GM23338 (cell line): ENCODE measurements at regions not wholly inside any gene's neighbourhood (a gene's known extent, or its start where the extent isn't known, plus 50 kb on each side); places are given as distances from the start of the nearest gene placed in this dataset.

Experiments
- ATAC-seq: fragments of 200-7000 bp; cut with Tn5 transposase; 3 replicates; pipeline ENCODE4 v1.9.1; 2020
- DNase-seq: peaks from one replicate; pipeline ENCODE4 v3.0.0-alpha.2; 2015; ENCODE audit warnings: low spot score
- H2AFZ ChIP-seq: fragments of 200-600 bp; sonication (generic); 2 replicates; pipeline ENCODE4 v1.8.0; 2016; ENCODE audit warnings: antibody characterized with exemption, mild to moderate bottlenecking, moderate library complexity
- H3F3A ChIP-seq: fragments of 200-600 bp; sonication (generic); replicated peaks from 2 replicates; pipeline ENCODE4 v1.8.0; 2017; ENCODE audit warnings: antibody characterized with exemption, mixed run types, low read depth
- H3K27ac ChIP-seq: fragments of 200-600 bp; sonication (generic); 2 replicates; pipeline ENCODE4 v1.6.1; 2016; ENCODE audit warnings: low read depth
- H3K27me3 ChIP-seq: fragments of 200-600 bp; sonication (generic); 2 replicates; pipeline ENCODE4 v1.8.0; 2016; ENCODE audit warnings: mild to moderate bottlenecking, mixed run types, moderate library complexity; ENCODE audit not compliant: insufficient read depth
- H3K36me3 ChIP-seq: fragments of 200-600 bp; sonication (generic); 2 replicates; pipeline ENCODE4 v1.8.0; 2016; ENCODE audit warnings: mild to moderate bottlenecking; ENCODE audit not compliant: insufficient read depth
- H3K4me1 ChIP-seq: fragments of 200-600 bp; sonication (generic); 2 replicates; pipeline ENCODE4 v1.8.0; 2016; ENCODE audit warnings: mild to moderate bottlenecking, moderate library complexity; ENCODE audit not compliant: insufficient read depth
- H3K4me2 ChIP-seq: fragments of 200-600 bp; sonication (generic); 2 replicates; pipeline ENCODE4 v1.7.1; 2017; ENCODE audit warnings: mixed run types
- H3K4me3 ChIP-seq: fragments of 200-600 bp; sonication (generic); 2 replicates; pipeline ENCODE4 v1.6.1; 2016; ENCODE audit warnings: mixed run types
- H3K79me2 ChIP-seq: fragments of 200-600 bp; sonication (generic); replicated peaks from 2 replicates; pipeline ENCODE4 v1.8.0; 2017; ENCODE audit warnings: mild to moderate bottlenecking; ENCODE audit not compliant: insufficient read depth
- H3K9me2 ChIP-seq: fragments of 200-600 bp; sonication (generic); 2 replicates; pipeline ENCODE4 v1.8.0; 2017; ENCODE audit not compliant: insufficient read depth
- H4K20me1 ChIP-seq: fragments of 200-600 bp; sonication (generic); replicated peaks from 2 replicates; pipeline ENCODE4 v1.8.0; 2017; ENCODE audit warnings: mild to moderate bottlenecking; ENCODE audit not compliant: insufficient read depth
- H3K27ac Mint-ChIP-seq: 2 replicates; pipeline ENCODE4 v1.8.0; 2020; ENCODE audit warnings: inconsistent platforms, mild to moderate bottlenecking, moderate library complexity, mixed read lengths
- H3K27me3 Mint-ChIP-seq: 3 replicates; pipeline ENCODE4 v1.8.0; 2022; ENCODE audit warnings: low read depth, mild to moderate bottlenecking, moderate library complexity, mixed read lengths, inconsistent platforms; ENCODE audit not compliant: insufficient read depth, poor library complexity
- H3K36me3 Mint-ChIP-seq: 3 replicates; pipeline ENCODE4 v1.8.0; 2021; ENCODE audit warnings: low read depth, mild to moderate bottlenecking, inconsistent platforms, moderate library complexity, mixed read lengths
- H3K4me1 Mint-ChIP-seq: 3 replicates; pipeline ENCODE4 v1.8.0; 2020; ENCODE audit warnings: mild to moderate bottlenecking, inconsistent platforms, mixed read lengths
- H3K4me3 Mint-ChIP-seq: 3 replicates; pipeline ENCODE4 v1.8.0; 2021; ENCODE audit warnings: moderate library complexity, mild to moderate bottlenecking, inconsistent platforms, mixed read lengths
- H3K9me3 Mint-ChIP-seq: 3 replicates; pipeline ENCODE4 v1.8.0; 2020; ENCODE audit warnings: moderate library complexity, mild to moderate bottlenecking, inconsistent platforms, mixed read lengths
- CREB1 ChIP-seq: fragments of 250-450 bp; sonication (Bioruptor Pico); IDR thresholded peaks from 2 replicates; pipeline ENCODE4 v1.5.0; 2020; ENCODE audit warnings: low read depth, mild to moderate bottlenecking, moderate library complexity
- CTCF ChIP-seq, 2 experiments: fragments of 200-600 bp in 1 of 2; sonication (generic) in 1 of 2; conservative IDR thresholded peaks; 2 replicates each; pipeline versions ENCODE4 v1.5.1 to v1.6.1; 2016 to 2017; ENCODE audit warnings: antibody characterized with exemption in 2 of 2, low read depth in 2 of 2, mild to moderate bottlenecking in 2 of 2, moderate library complexity in 1 of 2
- ETS1 ChIP-seq: IDR thresholded peaks from 2 replicates; pipeline ENCODE4 v1.6.1; 2016; ENCODE audit warnings: antibody characterized with exemption
- EZH2 ChIP-seq: fragments of 200-600 bp; sonication (generic); IDR thresholded peaks from one replicate; pipeline ENCODE4 v1.8.0; 2017; ENCODE audit warnings: antibody characterized with exemption, mild to moderate bottlenecking, low read depth; ENCODE audit not compliant: unreplicated experiment
- EZH2phosphoT487 ChIP-seq: fragments of 200-600 bp; sonication (generic); IDR thresholded peaks from one replicate; pipeline ENCODE4 v1.8.1; 2018; ENCODE audit warnings: antibody characterized with exemption; ENCODE audit not compliant: unreplicated experiment
- JUNB ChIP-seq: IDR thresholded peaks from one replicate; pipeline ENCODE4 v1.6.1; 2016; ENCODE audit warnings: antibody characterized with exemption; ENCODE audit not compliant: unreplicated experiment
- NANOG ChIP-seq: IDR thresholded peaks from 2 replicates; pipeline ENCODE4 v1.6.1; 2016; ENCODE audit warnings: antibody characterized with exemption, borderline replicate concordance
- REST ChIP-seq: IDR thresholded peaks from one replicate; pipeline ENCODE4 v1.6.1; 2018; ENCODE audit warnings: antibody characterized with exemption; ENCODE audit not compliant: unreplicated experiment
- STAT1 ChIP-seq: IDR thresholded peaks from one replicate; pipeline ENCODE4 v1.6.1; 2016; ENCODE audit warnings: antibody characterized with exemption; ENCODE audit not compliant: unreplicated experiment
- ZNF331 ChIP-seq: fragments of 250-450 bp; sonication (Bioruptor Pico); IDR thresholded peaks from 2 replicates; pipeline ENCODE4 v1.5.0; 2020; ENCODE audit warnings: low read depth, mild to moderate bottlenecking, moderate library complexity

GRCh38 chr9:3074247-3074646, 230.4 kb upstream of the PUM3 start:
- Histone ChIP-seq H3K4me1 (no peaks in the 10 kb centered on the region), H3F3A (no peaks in the 10 kb centered on the region), H3K27ac (no peak overlapping the region), H3K9me2 (0 out of 2 replicates have a peak, but pooled peaks cover 3% of the 10 kb centered on the region), H2AFZ (peak overlapping the region; percentile 60), H3K27me3 (no peaks in the 10 kb centered on the region), H3K4me2 (no peak overlapping the region), H3K36me3 (no peaks in the 10 kb centered on the region), H3K4me3 (no peak overlapping the region), H3K79me2 (no peaks in the 10 kb centered on the region), H4K20me1 (no peaks in the 10 kb centered on the region)
- peak; percentile 19 for DNase-seq
- H3K27me3 Mint-ChIP-seq, result no peaks in the 10 kb centered on the region
- H3K4me1 Mint-ChIP-seq, result peaks cover 6% of the 10 kb centered on the region
- no peaks in the 10 kb centered on the region; the same call in 2 of the 3 replicates for H3K36me3 Mint-ChIP-seq
- H3K27ac Mint-ChIP-seq, result no peak overlapping the region
- ATAC-seq, result no peak
- H3K9me3 Mint-ChIP-seq, result peaks cover 4% of the 10 kb centered on the region; the same call in 1 of the 3 replicates
- H3K4me3 Mint-ChIP-seq, result no peak overlapping the region
- TF ChIP-seq CREB1 (CRISPR knock-in tag) (no peak), NANOG (no peak), STAT1 (no peak), ZNF331 (CRISPR knock-in tag) (no peak), REST (no peak), EZH2 (no peak), CTCF (conservative IDR thresholded peaks at IDR 0.05; ENCODE audit: low read depth in 2 of 2) (no peak), ETS1 (no peak), JUNB (no peak), EZH2phosphoT487 (no peak)
